ENCODE measurements at regions not wholly inside any gene's neighbourhood (a gene's known extent, or its start where the extent isn't known, plus 50 kb on each side); places are given as distances from the start of the nearest gene placed in this dataset.
"Not testable (repeated sequence)": the region's sequence is repeated elsewhere in the genome, so short reads cannot be mapped to it uniquely, and the experiment has no call there.

GRCh38 chr2:128643221-128644065, 324.8 kb upstream of the HS6ST1 start:
- DNase-seq (ENCODE audit: low read depth in 2 of 2): no peak

- DNase-seq (ENCODE audit: low read depth in 2 of 2): no peak
Measured at GRCh38 chr2:128644156-128644555, 325.5 kb upstream of the HS6ST1 start.

- DNase-seq (ENCODE audit: low read depth in 2 of 2): no peak
Measured at GRCh38 chr2:128644718-128645256, 326.1 kb upstream of the HS6ST1 start.

- no peak for DNase-seq (ENCODE audit: low read depth in 2 of 2)
Measured at GRCh38 chr2:128645631-128646030, 327.0 kb upstream of the HS6ST1 start.

GRCh38 chr2:128646091-128646490, 327.4 kb upstream of the HS6ST1 start:
- no peak for DNase-seq (ENCODE audit: low read depth in 2 of 2)

- no peak for DNase-seq (ENCODE audit: low read depth in 2 of 2)
Measured at GRCh38 chr2:128646691-128647090, 328.0 kb upstream of the HS6ST1 start.

- DNase-seq (ENCODE audit: low read depth in 2 of 2): no peak
Measured at GRCh38 chr2:128651000-128651399, 332.3 kb upstream of the HS6ST1 start.

GRCh38 chr2:128654408-128654807, 335.7 kb upstream of the HS6ST1 start:
- no peak for DNase-seq (ENCODE audit: low read depth in 2 of 2)

GRCh38 chr2:128660836-128661235, 342.2 kb upstream of the HS6ST1 start:
- no peak for DNase-seq (ENCODE audit: low read depth in 2 of 2)

- no peak for DNase-seq (ENCODE audit: low read depth in 2 of 2)
Measured at GRCh38 chr2:128661311-128661710, 342.6 kb upstream of the HS6ST1 start.

- DNase-seq (ENCODE audit: low read depth in 2 of 2): no peak
Measured at GRCh38 chr2:128662051-128662471, 343.4 kb upstream of the HS6ST1 start.

- no peak for DNase-seq (ENCODE audit: low read depth in 2 of 2)
Measured at GRCh38 chr2:128663371-128664050, 344.8 kb upstream of the HS6ST1 start.

GRCh38 chr2:128664499-128664971, 345.9 kb upstream of the HS6ST1 start:
- DNase-seq (ENCODE audit: low read depth in 2 of 2): no peak

GRCh38 chr2:128665113-128665512, 346.4 kb upstream of the HS6ST1 start:
- no peak for DNase-seq (ENCODE audit: low read depth in 2 of 2)

GRCh38 chr2:128666596-128666995, 347.9 kb upstream of the HS6ST1 start:
- DNase-seq (ENCODE audit: low read depth in 2 of 2): no peak

- DNase-seq (ENCODE audit: low read depth in 2 of 2): no peak
Measured at GRCh38 chr2:128667391-128667790, 348.7 kb upstream of the HS6ST1 start.

- no peak for DNase-seq (ENCODE audit: low read depth in 2 of 2)
Measured at GRCh38 chr2:128668946-128669345, 350.3 kb upstream of the HS6ST1 start.

GRCh38 chr2:128670066-128670465, 351.4 kb upstream of the HS6ST1 start:
- no peak for DNase-seq (ENCODE audit: low read depth in 2 of 2)

GRCh38 chr2:128671981-128672757, 353.5 kb upstream of the HS6ST1 start:
- DNase-seq (ENCODE audit: low read depth in 2 of 2): not testable (repeated sequence)

GRCh38 chr2:128679680-128680079, 361.0 kb upstream of the HS6ST1 start:
- not testable (repeated sequence) for DNase-seq (ENCODE audit: low read depth in 2 of 2)

- no peak for DNase-seq (ENCODE audit: low read depth in 2 of 2)
Measured at GRCh38 chr2:128681507-128681906, 362.8 kb upstream of the HS6ST1 start.

GRCh38 chr2:128682266-128682665, 363.6 kb upstream of the HS6ST1 start:
- DNase-seq (ENCODE audit: low read depth in 2 of 2): no peak
